ENCODE measurements at regions not wholly inside any gene's neighbourhood (a gene's known extent, or its start where the extent isn't known, plus 50 kb on each side); places are given as distances from the start of the nearest gene placed in this dataset.
"Not testable (repeated sequence)": the region's sequence is repeated elsewhere in the genome, so short reads cannot be mapped to it uniquely, and the experiment has no call there.

DNA sequence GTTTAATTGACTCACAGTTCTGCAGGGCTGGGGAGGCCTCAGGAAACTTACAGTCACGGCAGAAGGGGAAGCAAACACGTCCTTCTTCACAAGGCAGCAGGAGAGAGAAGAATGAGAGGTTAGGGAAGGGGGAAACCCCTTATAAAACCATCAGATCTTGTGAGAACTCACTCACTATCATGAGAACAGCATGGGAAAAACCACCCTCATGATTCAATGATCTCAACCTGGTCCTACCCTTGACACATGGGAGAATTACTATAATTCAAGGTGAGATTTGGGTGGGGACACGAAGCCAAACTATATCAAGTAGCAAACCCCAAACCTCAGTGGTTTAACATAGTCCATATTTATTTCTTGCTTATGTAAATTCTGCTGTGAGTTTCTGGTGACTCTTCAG lies 252.0 kb upstream of the USP25 start:
- TF ChIP-seq, protein P1, sequence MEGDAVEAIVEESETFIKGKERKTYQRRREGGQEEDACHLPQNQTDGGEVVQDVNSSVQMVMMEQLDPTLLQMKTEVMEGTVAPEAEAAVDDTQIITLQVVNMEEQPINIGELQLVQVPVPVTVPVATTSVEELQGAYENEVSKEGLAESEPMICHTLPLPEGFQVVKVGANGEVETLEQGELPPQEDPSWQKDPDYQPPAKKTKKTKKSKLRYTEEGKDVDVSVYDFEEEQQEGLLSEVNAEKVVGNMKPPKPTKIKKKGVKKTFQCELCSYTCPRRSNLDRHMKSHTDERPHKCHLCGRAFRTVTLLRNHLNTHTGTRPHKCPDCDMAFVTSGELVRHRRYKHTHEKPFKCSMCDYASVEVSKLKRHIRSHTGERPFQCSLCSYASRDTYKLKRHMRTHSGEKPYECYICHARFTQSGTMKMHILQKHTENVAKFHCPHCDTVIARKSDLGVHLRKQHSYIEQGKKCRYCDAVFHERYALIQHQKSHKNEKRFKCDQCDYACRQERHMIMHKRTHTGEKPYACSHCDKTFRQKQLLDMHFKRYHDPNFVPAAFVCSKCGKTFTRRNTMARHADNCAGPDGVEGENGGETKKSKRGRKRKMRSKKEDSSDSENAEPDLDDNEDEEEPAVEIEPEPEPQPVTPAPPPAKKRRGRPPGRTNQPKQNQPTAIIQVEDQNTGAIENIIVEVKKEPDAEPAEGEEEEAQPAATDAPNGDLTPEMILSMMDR (conservative IDR thresholded peaks at IDR 0.05; ENCODE audit: low read length): not testable (repeated sequence)
- TF ChIP-seq EZH2phosphoT487 (IDR thresholded peaks at IDR 0.05; ENCODE audit: borderline replicate concordance): not testable (repeated sequence)
